Transverse colon (tissue), 4 donors: ENCODE measurements at regions not wholly inside any gene's neighbourhood (a gene's known extent, or its start where the extent isn't known, plus 50 kb on each side); places are given as distances from the start of the nearest gene placed in this dataset.

ENCODE experiments used
- DNase-seq: peaks from one replicate; pipeline ENCODE4 v3.0.0-alpha.2; 2019
- H3K27ac ChIP-seq, 4 donors: fragments of 200-600 bp; sonication (generic); 2 replicates each; pipeline ENCODE4 v1.5.1; 2016 to 2018; ENCODE audit warnings: inconsistent platforms in 4 of 4
- H3K27me3 ChIP-seq: fragments of 200-600 bp; sonication (generic); 2 replicates; pipeline ENCODE4 v1.5.1; 2017; ENCODE audit warnings: inconsistent platforms
- H3K36me3 ChIP-seq, 4 donors: fragments of 200-600 bp; sonication (generic); 2 replicates each; pipeline ENCODE4 v1.5.1; 2017 to 2019; ENCODE audit warnings: inconsistent platforms in 4 of 4
- H3K4me1 ChIP-seq, 4 donors: fragments of 200-600 bp; sonication (generic); 2 replicates each; pipeline ENCODE4 v1.5.1; 2017 to 2020; ENCODE audit warnings: inconsistent platforms in 4 of 4
- H3K4me3 ChIP-seq, 4 donors: fragments of 200-600 bp; sonication (generic); 1 replicate in 1 of 4; 2 replicates in 3 of 4; pipeline versions ENCODE4 v1.5.1 to v1.6.1; 2017 to 2019; ENCODE audit warnings: inconsistent platforms in 4 of 4
- H3K9me3 ChIP-seq, 2 donors: fragments of 200-600 bp; sonication (generic); 2 replicates each; pipeline ENCODE4 v1.5.1; 2017 to 2019; ENCODE audit warnings: inconsistent platforms in 2 of 2
- EP300 ChIP-seq: sonication (generic); formaldehyde crosslinking; IDR thresholded peaks from one replicate; pipeline ENCODE4 v1.6.1; 2017; ENCODE audit warnings: antibody characterized with exemption, low read depth
- POLR2A ChIP-seq: fragments of 450-650 bp; IDR thresholded peaks from one replicate; pipeline ENCODE4 v1.6.1; 2016; ENCODE audit warnings: antibody characterized with exemption, mild to moderate bottlenecking, moderate library complexity
- POLR2AphosphoS5 ChIP-seq, 3 donors: sonication (generic); formaldehyde crosslinking; IDR thresholded peaks; one replicate each; pipeline ENCODE4 v1.6.1; 2016; ENCODE audit warnings: antibody characterized with exemption in 3 of 3
- WGBS, 2 donors: methylation state at CpG; one replicate each; pipeline ENCODE4 v1.1.5; 2018; ENCODE audit warnings: low coverage in 1 of 2; 5-methylcytosine and 5-hydroxymethylcytosine counted together
- in situ Hi-C, 4 donors: fragments of 200-750 bp; cut with MboI; loops; one replicate each; pipeline versions ENCODE4 v1.15.0 to v1.15.1; 2017; ENCODE audit warnings: low sequenced_read_pairs in 3 of 4, low pct_ligation_motif_present in 1 of 4, low pct_unique_long_range_greater_than_20kb in 1 of 4
- intact Hi-C: fragments of 100-400 bp; cut with DNase I; formaldehyde crosslinking; loops from one replicate; pipeline ENCODE4 v1.15.1; 2023; ENCODE audit warnings: low total_unique reads
- TF ChIP-seq, protein P1 (sequence below), 5 experiments: fragments of 200-600 bp in 3 of 5; fragments of 450-650 bp in 2 of 5; sonication (generic) in 3 of 5; IDR thresholded peaks; 1 replicate in 2 of 5; 2 replicates in 3 of 5; pipeline ENCODE4 v1.5.1; 2016 to 2017; ENCODE audit warnings: antibody characterized with exemption in 5 of 5, inconsistent platforms in 3 of 5, mild to moderate bottlenecking in 2 of 5, moderate library complexity in 1 of 5

DNA sequence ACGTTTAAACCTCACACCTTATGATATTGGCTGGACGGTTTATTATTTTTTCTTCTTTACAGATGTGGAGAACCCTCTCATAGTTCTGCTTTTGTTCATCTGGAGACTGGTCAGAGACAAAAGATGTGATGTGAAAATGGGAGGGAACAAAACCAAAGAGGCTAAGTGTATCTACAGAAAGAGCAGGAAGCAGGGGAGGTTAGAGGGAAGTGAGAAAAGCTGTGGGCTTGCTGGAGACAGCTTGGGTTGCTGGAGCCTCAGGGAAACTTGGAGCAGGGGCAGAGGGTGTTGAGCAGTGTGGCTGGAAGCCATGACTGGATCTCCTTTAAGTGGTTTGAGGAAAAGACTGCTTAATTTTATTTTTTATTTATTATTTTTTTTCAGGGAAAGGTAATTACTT lies 79.0 kb upstream of the SNX19 start:
- Histone ChIP-seq H3K27me3 (no peaks in the 10 kb centered on the region), H3K4me3 (no peak overlapping the region), H3K9me3 (no peaks in the 10 kb centered on the region), H3K27ac (no peak overlapping the region), H3K4me1 (no peaks in the 10 kb centered on the region), H3K36me3 (no peaks in the 10 kb centered on the region)
- TF ChIP-seq EP300 = no peak
- TF ChIP-seq, protein P1, sequence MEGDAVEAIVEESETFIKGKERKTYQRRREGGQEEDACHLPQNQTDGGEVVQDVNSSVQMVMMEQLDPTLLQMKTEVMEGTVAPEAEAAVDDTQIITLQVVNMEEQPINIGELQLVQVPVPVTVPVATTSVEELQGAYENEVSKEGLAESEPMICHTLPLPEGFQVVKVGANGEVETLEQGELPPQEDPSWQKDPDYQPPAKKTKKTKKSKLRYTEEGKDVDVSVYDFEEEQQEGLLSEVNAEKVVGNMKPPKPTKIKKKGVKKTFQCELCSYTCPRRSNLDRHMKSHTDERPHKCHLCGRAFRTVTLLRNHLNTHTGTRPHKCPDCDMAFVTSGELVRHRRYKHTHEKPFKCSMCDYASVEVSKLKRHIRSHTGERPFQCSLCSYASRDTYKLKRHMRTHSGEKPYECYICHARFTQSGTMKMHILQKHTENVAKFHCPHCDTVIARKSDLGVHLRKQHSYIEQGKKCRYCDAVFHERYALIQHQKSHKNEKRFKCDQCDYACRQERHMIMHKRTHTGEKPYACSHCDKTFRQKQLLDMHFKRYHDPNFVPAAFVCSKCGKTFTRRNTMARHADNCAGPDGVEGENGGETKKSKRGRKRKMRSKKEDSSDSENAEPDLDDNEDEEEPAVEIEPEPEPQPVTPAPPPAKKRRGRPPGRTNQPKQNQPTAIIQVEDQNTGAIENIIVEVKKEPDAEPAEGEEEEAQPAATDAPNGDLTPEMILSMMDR (IDR thresholded peaks at IDR 0.05) = no peak
- TF ChIP-seq POLR2A = no peak
- TF ChIP-seq POLR2AphosphoS5 (IDR thresholded peaks at IDR 0.05) = no peak
- intact Hi-C loops (no loop called here), in situ Hi-C loops (no loop called here)
- 54 to 60% methylated on average over 2 of the region's 2 CpGs for WGBS, 2 donors
- DNase-seq = no peak

DNA sequence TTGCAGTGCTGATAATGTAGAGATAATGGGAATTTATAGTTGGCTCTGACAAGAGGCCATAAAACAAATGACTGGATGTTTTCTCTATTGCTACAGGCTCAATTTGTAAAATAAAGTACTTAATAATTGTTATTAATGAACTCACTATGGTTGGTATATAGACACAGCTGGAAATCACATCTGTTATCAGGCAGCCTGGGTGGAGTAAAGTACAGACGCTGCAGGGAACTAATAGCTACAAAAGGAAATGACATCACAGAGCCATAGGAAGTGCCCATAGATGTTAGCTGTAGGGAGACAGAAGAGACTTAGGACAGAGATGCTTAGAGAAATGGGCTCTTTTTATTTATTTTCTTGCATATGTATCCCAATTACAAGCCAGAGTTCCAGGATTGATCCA lies 81.0 kb upstream of the SNX19 start:
- in situ Hi-C loops (no loop called here), intact Hi-C loops (no loop called here)
- Histone ChIP-seq H3K4me1 (no peaks in the 10 kb centered on the region), H3K27ac (no peak overlapping the region), H3K36me3 (no peaks in the 10 kb centered on the region), H3K4me3 (no peak overlapping the region), H3K27me3 (no peaks in the 10 kb centered on the region), H3K9me3 (no peaks in the 10 kb centered on the region)
- no peak for TF ChIP-seq POLR2AphosphoS5 (IDR thresholded peaks at IDR 0.05)
- DNase-seq = no peak
- 17 to 31% methylated on average over 1 of the region's 1 CpG for WGBS, 2 donors

DNA sequence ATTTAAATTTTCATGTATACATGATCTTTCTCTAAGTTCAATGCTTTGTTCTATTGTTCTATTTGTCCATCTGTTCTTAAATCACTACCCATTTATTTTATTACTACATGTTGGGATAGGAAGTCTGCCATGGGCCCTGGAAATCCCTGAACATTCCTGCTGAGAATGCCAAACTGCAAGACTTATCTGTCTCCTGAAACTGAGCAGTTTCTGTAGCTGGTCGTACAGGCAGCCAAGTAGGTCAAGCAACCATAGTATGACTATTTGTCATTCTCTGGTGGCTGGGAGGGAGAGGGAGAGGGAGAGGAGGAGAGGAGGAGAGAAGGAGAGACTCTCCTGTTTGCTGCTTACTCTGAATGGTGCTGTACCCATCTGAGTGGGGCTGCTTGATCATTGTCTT lies 82.8 kb upstream of the SNX19 start:
- Histone ChIP-seq H3K36me3 (no peaks in the 10 kb centered on the region), H3K4me3 (no peak overlapping the region), H3K4me1 (no peaks in the 10 kb centered on the region), H3K27ac (no peak overlapping the region), H3K9me3 (no peaks in the 10 kb centered on the region), H3K27me3 (no peaks in the 10 kb centered on the region)
- in situ Hi-C loops (no loop called here), intact Hi-C loops (no loop called here)
- no peak for DNase-seq
- WGBS, 2 donors = 10 to 40% methylated on average over 1 of the region's 1 CpG
- TF ChIP-seq POLR2AphosphoS5 (IDR thresholded peaks at IDR 0.05) = no peak
- TF ChIP-seq POLR2A = no peak
- TF ChIP-seq EP300 = no peak
- TF ChIP-seq, protein P1 (IDR thresholded peaks at IDR 0.05) = no peak

DNA sequence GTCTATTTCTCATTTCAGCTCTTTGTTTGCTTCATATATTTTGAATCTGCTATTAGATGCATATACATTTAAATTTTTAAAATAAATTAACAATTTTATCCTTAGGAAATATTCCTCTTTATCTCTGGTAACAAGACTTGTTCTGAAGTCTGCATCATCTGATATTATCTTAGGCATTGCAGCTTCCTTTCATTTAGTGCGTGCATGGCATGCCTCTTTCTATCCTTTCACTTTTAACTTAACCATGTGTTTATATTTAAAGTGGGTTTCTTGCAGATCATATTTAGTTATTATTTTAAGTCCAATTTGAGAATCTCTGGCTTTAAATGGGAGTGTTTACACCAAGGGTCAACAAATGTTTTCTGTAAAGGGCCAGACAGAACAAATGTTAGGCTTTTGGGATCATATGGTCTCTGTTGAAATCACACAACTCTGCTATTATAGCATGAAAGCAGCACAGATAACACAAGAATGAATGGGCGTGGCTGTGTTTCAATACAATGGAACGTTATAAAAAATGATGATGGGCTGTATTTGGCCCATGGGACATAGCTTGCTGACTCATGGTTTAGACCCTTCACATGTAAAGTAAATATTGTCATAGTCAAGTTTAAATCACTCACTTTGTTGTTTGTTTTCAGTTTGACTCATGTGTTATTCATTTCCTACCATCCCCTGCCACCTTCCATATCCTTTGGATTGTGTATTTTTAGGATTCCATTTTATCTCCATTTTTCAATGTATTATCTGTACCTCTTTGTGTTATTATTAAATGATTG lies 83.9 kb upstream of the SNX19 start:
- H3K36me3 ChIP-seq = no peaks in the 10 kb centered on the region
- WGBS, 2 donors = 21 to 23% methylated on average over 2 to 3 of the region's 3 CpGs
- TF ChIP-seq, protein P1 (IDR thresholded peaks at IDR 0.05) = no peak
- TF ChIP-seq POLR2AphosphoS5 (IDR thresholded peaks at IDR 0.05) (no peak), POLR2A (no peak), EP300 (no peak)
- H3K27ac ChIP-seq = no peak overlapping the region
- DNase-seq = no peak
- H3K27me3 ChIP-seq = no peaks in the 10 kb centered on the region
- no peaks in the 10 kb centered on the region for H3K4me1 ChIP-seq
- intact Hi-C loops (no loop called here), in situ Hi-C loops (no loop called here)
- H3K9me3 ChIP-seq = no peaks in the 10 kb centered on the region
- H3K4me3 ChIP-seq = no peak overlapping the region

DNA sequence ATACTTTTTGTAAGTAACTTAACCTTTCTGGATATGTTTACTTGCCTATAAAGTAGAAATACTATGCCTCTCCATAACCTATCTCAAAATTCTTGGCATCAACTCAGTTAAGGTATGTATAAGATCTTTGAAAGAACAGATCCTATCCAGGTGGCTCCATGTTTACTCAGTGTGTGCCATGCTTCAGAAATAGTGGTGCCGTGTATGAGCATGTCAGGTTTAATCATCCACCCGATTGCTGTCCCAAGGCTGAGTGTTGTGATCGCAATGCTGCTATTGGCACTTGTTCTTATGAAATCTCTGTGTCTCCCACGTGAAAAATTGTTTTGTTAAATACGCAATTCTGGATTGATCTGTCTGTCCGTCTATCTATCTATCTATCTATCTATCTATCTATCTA lies 85.9 kb upstream of the SNX19 start:
- in situ Hi-C loops = no loop called here
- H3K27ac ChIP-seq = no peak overlapping the region
- no peaks in the 10 kb centered on the region for H3K27me3 ChIP-seq
- WGBS, 2 donors = 68 to 72% methylated on average over 4 to 6 of the region's 6 CpGs
- H3K4me1 ChIP-seq = no peaks in the 10 kb centered on the region
- H3K36me3 ChIP-seq = no peaks in the 10 kb centered on the region
- intact Hi-C loops = no loop called here
- no peak for TF ChIP-seq EP300
- no peak for TF ChIP-seq POLR2AphosphoS5 (IDR thresholded peaks at IDR 0.05)
- no peak for TF ChIP-seq POLR2A
- TF ChIP-seq, protein P1 (IDR thresholded peaks at IDR 0.05) = no peak
- DNase-seq = no peak
- no peak overlapping the region for H3K4me3 ChIP-seq
- no peaks in the 10 kb centered on the region for H3K9me3 ChIP-seq
